Kidney capillary endothelial cell (primary cell): ENCODE measurements at regions not wholly inside any gene's neighbourhood (a gene's known extent, or its start where the extent isn't known, plus 50 kb on each side); places are given as distances from the start of the nearest gene placed in this dataset.
A peak's percentile ranks its signal among the peaks of the same experiment; 100 is the strongest.

ENCODE experiments used
- DNase-seq: peaks from one replicate; pipeline ENCODE4 v3.0.0-alpha.2; 2018; ENCODE audit warnings: low spot score

- DNase-seq: peak; percentile 95
Measured at GRCh38 chr5:52727576-52727975, 60.1 kb upstream of the ITGA1 start.

- no peak for DNase-seq
Measured at GRCh38 chr5:52728224-52728623, 59.5 kb upstream of the ITGA1 start.

DNA sequence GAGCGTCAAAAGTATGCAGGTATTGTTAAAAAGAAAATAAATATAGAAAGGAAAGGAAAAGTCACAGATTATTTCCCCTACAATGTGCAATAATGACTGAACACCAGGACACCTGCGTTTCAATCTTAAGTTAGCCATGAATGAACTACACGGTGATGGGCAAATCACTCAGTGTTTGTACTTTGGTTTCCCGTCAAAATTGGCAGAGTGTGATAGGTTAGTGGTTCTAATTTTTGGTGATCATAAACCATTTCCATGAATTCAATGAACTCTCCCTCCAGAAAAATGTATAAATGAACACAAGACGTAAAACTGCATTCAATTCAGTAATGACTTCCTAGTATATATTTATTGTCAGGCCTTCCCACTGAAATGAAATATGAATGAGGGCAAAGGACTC lies 59.0 kb upstream of the ITGA1 start:
- DNase-seq: no peak

DNA sequence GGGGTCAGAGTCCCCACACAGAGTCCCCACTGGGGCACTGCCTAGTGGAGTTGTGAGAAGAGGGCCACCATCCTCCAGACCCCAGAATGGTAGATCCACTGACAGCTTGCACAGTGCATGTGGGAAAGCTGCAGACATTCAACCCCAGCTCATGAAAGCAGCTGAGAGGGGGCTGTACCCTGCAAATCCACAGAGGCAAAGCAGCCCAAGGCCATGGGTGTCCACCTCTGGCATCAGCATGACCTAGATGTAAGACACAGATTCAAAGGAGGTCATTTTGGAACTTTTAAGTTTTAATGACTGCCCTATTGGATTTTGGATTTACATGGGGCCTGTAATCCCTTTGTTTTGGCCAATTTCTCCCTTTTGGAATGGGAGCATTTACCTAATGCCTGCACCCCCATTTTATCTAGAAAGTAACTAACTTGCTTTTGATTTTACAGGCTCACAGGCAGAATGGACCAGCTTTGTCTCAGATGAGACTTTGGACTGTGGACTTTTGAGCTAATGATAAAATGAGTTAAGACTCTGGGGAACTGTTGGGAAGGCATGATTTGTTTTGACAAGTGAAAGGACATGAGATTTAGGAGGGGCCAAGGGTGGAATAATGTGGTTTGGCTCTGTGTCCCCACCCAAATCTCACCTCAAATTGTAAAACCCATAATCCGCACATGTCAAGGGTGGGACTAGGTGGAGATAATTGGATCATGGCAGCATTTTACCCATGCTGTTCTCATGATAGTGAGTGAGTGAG lies 56.3 kb upstream of the ITGA1 start:
- no peak for DNase-seq

GRCh38 chr5:52734557-52734956 lies 53.2 kb upstream of the ITGA1 start:
- DNase-seq: no peak

- DNase-seq: no peak
Measured at GRCh38 chr5:52735139-52735538, 52.6 kb upstream of the ITGA1 start.
